IMR-90 (cell line): ENCODE measurements at regions not wholly inside any gene's neighbourhood (a gene's known extent, or its start where the extent isn't known, plus 50 kb on each side); places are given as distances from the start of the nearest gene placed in this dataset.

Source experiments
- ATAC-seq: fragments of 200-7000 bp; cut with Tn5 transposase; 2 replicates; pipeline ENCODE4 v1.9.1; 2020; ENCODE audit warnings: low read depth, mild to moderate bottlenecking, moderate library complexity
- BruUV-seq: library from RNA; stranded (reverse); fragments of 400-500 nt; replicated peaks from 2 replicates; lab custom pipeline; 2021; lab: Mats Ljungman, UMichigan
- CTCF ChIA-PET: fragments of 300-600 bp; formaldehyde crosslinking; extraction: SDS; loops from one replicate; lab custom pipeline; 2021; ENCODE audit warnings: antibody characterized with exemption; lab: Yijun Ruan, JAX
- POLR2A ChIA-PET: fragments of 300-600 bp; sonication (Branson Sonifier 250); formaldehyde crosslinking; loops from one replicate; lab custom pipeline; 2022; ENCODE audit warnings: antibody characterized with exemption; ENCODE audit not compliant: unreplicated experiment; lab: Charles Lee
- DNase-seq: peaks from one replicate; pipeline ENCODE4 v3.0.0; 2013
- H2AFZ ChIP-seq: replicated peaks from 2 replicates; pipeline ENCODE3; 2013; ENCODE audit warnings: low read length, mild to moderate bottlenecking; ENCODE audit not compliant: poor library complexity
- H2AK5ac ChIP-seq: 2 replicates; pipeline ENCODE4 v1.6.1; 2013; ENCODE audit warnings: low read depth, low read length, inconsistent platforms
- H2AK9ac ChIP-seq: replicated peaks from 2 replicates; pipeline ENCODE3; 2013; ENCODE audit warnings: mild to moderate bottlenecking, low read depth, low read length, moderate library complexity; ENCODE audit not compliant: poor library complexity
- H2BK120ac ChIP-seq: 2 replicates; pipeline ENCODE4 v1.6.1; 2013; ENCODE audit warnings: low read depth, low read length, inconsistent platforms
- H2BK15ac ChIP-seq: 3 replicates; pipeline ENCODE4 v1.6.1; 2013; ENCODE audit warnings: low read depth, low read length, inconsistent platforms
- H2BK20ac ChIP-seq: 2 replicates; pipeline ENCODE4 v1.6.1; 2013; ENCODE audit warnings: low read depth, mild to moderate bottlenecking, inconsistent platforms, low read length, moderate library complexity
- H2BK5ac ChIP-seq: 2 replicates; pipeline ENCODE4 v1.6.1; 2013; ENCODE audit warnings: mild to moderate bottlenecking, low read depth, low read length, inconsistent platforms; ENCODE audit not compliant: poor library complexity, severe bottlenecking
- H3K14ac ChIP-seq: replicated peaks from 2 replicates; pipeline ENCODE4 v1.6.1; 2013; ENCODE audit warnings: low read depth, low read length, inconsistent platforms
- H3K18ac ChIP-seq: 2 replicates; pipeline ENCODE4 v1.6.1; 2013; ENCODE audit warnings: low read depth, low read length, control low read depth
- H3K23ac ChIP-seq: 2 replicates; pipeline ENCODE4 v1.6.1; 2013; ENCODE audit warnings: low read depth, low read length, inconsistent platforms
- H3K27ac ChIP-seq: 2 replicates; pipeline ENCODE4 v1.5.1; 2013; ENCODE audit warnings: mild to moderate bottlenecking, control low read depth, low read length; ENCODE audit not compliant: insufficient read depth
- H3K27me3 ChIP-seq: 2 replicates; pipeline ENCODE4 v1.6.1; 2013; ENCODE audit warnings: low read length; ENCODE audit not compliant: control insufficient read depth, insufficient read depth
- H3K36me3 ChIP-seq: 2 replicates; pipeline ENCODE4 v1.6.1; 2013; ENCODE audit warnings: low read length, mixed read lengths; ENCODE audit not compliant: control insufficient read depth, insufficient read depth
- H3K4ac ChIP-seq: 2 replicates; pipeline ENCODE4 v1.6.1; 2013; ENCODE audit warnings: low read depth, low read length, inconsistent platforms
- H3K4me1 ChIP-seq: 2 replicates; pipeline ENCODE4 v1.6.1; 2013; ENCODE audit warnings: low read length, mixed read lengths; ENCODE audit not compliant: control insufficient read depth, insufficient read depth
- H3K4me2 ChIP-seq: 2 replicates; pipeline ENCODE4 v1.6.1; 2013; ENCODE audit warnings: low read depth, mild to moderate bottlenecking, control low read depth, low read length, moderate library complexity
- H3K4me3 ChIP-seq: 2 replicates; pipeline ENCODE4 v1.5.1; 2013; ENCODE audit warnings: low read depth, mild to moderate bottlenecking, control low read depth, low read length, moderate library complexity; ENCODE audit not compliant: insufficient read depth
- H3K56ac ChIP-seq: 2 replicates; pipeline ENCODE4 v1.6.1; 2013; ENCODE audit warnings: low read length, inconsistent platforms; ENCODE audit not compliant: insufficient read depth; ENCODE audit errors: extremely low read depth
- H3K79me1 ChIP-seq, 2 experiments: 2 replicates each; pipeline ENCODE4 v1.6.1; 2013; ENCODE audit warnings: low read length in 2 of 2, inconsistent platforms in 1 of 2, low read depth in 1 of 2
- H3K9ac ChIP-seq: 2 replicates; pipeline ENCODE4 v1.6.1; 2013; ENCODE audit warnings: low read depth, low read length, control low read depth
- H3K9me1 ChIP-seq: 2 replicates; pipeline ENCODE4 v1.6.1; 2013; ENCODE audit warnings: low read length, inconsistent platforms; ENCODE audit not compliant: insufficient read depth
- H3K9me3 ChIP-seq: 2 replicates; pipeline ENCODE4 v1.6.1; 2013; ENCODE audit warnings: low read length; ENCODE audit not compliant: control insufficient read depth, insufficient read depth
- H4K20me1 ChIP-seq: 2 replicates; pipeline ENCODE4 v1.6.1; 2013; ENCODE audit warnings: low read length, inconsistent platforms; ENCODE audit not compliant: insufficient read depth
- H4K5ac ChIP-seq: 2 replicates; pipeline ENCODE4 v1.6.1; 2013; ENCODE audit warnings: mild to moderate bottlenecking, low read depth, low read length, control low read depth
- H4K8ac ChIP-seq, 2 experiments: 2 replicates each; pipeline ENCODE4 v1.6.1; 2013; ENCODE audit warnings: low read depth in 2 of 2, low read length in 2 of 2, control low read depth in 1 of 2, inconsistent platforms in 1 of 2
- H4K91ac ChIP-seq: 2 replicates; pipeline ENCODE4 v1.6.1; 2013; ENCODE audit warnings: low read depth, low read length, inconsistent platforms; ENCODE audit not compliant: insufficient read depth
- BHLHE40 ChIP-seq: fragments of 150-350 bp; IDR thresholded peaks from 2 replicates; pipeline ENCODE4 v1.6.1; 2016; ENCODE audit warnings: mild to moderate bottlenecking, low read depth, low read length
- CEBPB ChIP-seq: IDR thresholded peaks from 2 replicates; pipeline ENCODE4 v1.6.1; 2012; ENCODE audit warnings: low read depth, low read length, improper control_type of control experiment
- CHD1 ChIP-seq: IDR thresholded peaks from 2 replicates; pipeline ENCODE4 v1.6.1; 2012; ENCODE audit warnings: low read depth, low read length, improper control_type of control experiment
- FOS ChIP-seq: fragments of 150-350 bp; IDR thresholded peaks from 2 replicates; pipeline ENCODE4 v1.6.1; 2016; ENCODE audit warnings: low read depth, low read length
- MAFK ChIP-seq: IDR thresholded peaks from 2 replicates; pipeline ENCODE4 v1.6.1; 2012; ENCODE audit warnings: low read depth, low read length, improper control_type of control experiment
- MAZ ChIP-seq: IDR thresholded peaks from 2 replicates; pipeline ENCODE4 v1.6.1; 2012; ENCODE audit warnings: low read depth, mild to moderate bottlenecking, low read length, improper control_type of control experiment, moderate library complexity, borderline replicate concordance
- MXI1 ChIP-seq: IDR thresholded peaks from 2 replicates; pipeline ENCODE4 v1.6.1; 2012; ENCODE audit warnings: low read depth, mild to moderate bottlenecking, low read length, moderate library complexity, borderline replicate concordance
- NFE2L2 ChIP-seq: fragments of 150-350 bp; IDR thresholded peaks from 2 replicates; pipeline ENCODE4 v1.6.1; 2016; ENCODE audit warnings: low read depth, mild to moderate bottlenecking, low read length
- POLR2A ChIP-seq: IDR thresholded peaks from 2 replicates; pipeline ENCODE4 v1.6.1; 2012; ENCODE audit warnings: mild to moderate bottlenecking, low read depth, low read length
- RAD21 ChIP-seq: IDR thresholded peaks from 2 replicates; pipeline ENCODE4 v1.6.1; 2012; ENCODE audit warnings: low read length, improper control_type of control experiment
- RCOR1 ChIP-seq: IDR thresholded peaks from 2 replicates; pipeline ENCODE4 v1.6.1; 2012; ENCODE audit warnings: mild to moderate bottlenecking, low read length, improper control_type of control experiment; ENCODE audit not compliant: insufficient replicate concordance
- RFX5 ChIP-seq: IDR thresholded peaks from 2 replicates; pipeline ENCODE4 v1.8.0; 2012; ENCODE audit warnings: low read depth, mild to moderate bottlenecking, low read length, moderate library complexity
- SMC3 ChIP-seq: fragments of 150-350 bp; IDR thresholded peaks from 2 replicates; pipeline ENCODE4 v1.6.1; 2016; ENCODE audit warnings: low read depth, mild to moderate bottlenecking, antibody characterized with exemption, low read length, moderate library complexity
- WGBS, 2 experiments: methylation state at CpG; one replicate each; pipeline versions ENCODE4 v1.1.5 to v1.1.7; 2013; ENCODE audit warnings: missing lambda C conversion rate in 2 of 2; ENCODE audit not compliant: insufficient read length in 1 of 2; ENCODE audit errors: extremely low coverage in 2 of 2; 5-methylcytosine and 5-hydroxymethylcytosine counted together
- dilution Hi-C: fragments of 300-500 bp; cut with HindIII; formaldehyde crosslinking; loops from one replicate; pipeline ENCODE4 v1.14.3; 2018; ENCODE audit warnings: low sequenced_read_pairs; ENCODE audit not compliant: unreplicated experiment
- in situ Hi-C: fragments of 300-500 bp; cut with MboI; formaldehyde crosslinking; loops from 3 replicates; pipeline ENCODE4 v1.14.3; 2019; ENCODE audit warnings: low sequenced_read_pairs, inconsistent platforms, mixed read lengths
- intact Hi-C: fragments of 100-400 bp; cut with micrococcal nuclease; formaldehyde crosslinking; loops from 2 replicates; pipeline ENCODE4 v1.10.0; 2022
- TF ChIP-seq, protein P1 (sequence below): fragments of 150-350 bp; IDR thresholded peaks from 2 replicates; pipeline ENCODE4 v1.6.1; 2017; ENCODE audit warnings: mild to moderate bottlenecking, antibody characterized with exemption, low read length, low read depth
- TF ChIP-seq, protein P2 (sequence below): fragments of 150-350 bp; IDR thresholded peaks from 2 replicates; pipeline ENCODE4 v1.6.1; 2016; ENCODE audit warnings: low read depth, mild to moderate bottlenecking, low read length, moderate library complexity, borderline replicate concordance
- TF ChIP-seq, protein P3 (sequence below): conservative IDR thresholded peaks from 2 replicates; pipeline ENCODE4 v1.5.1; 2012; ENCODE audit warnings: mild to moderate bottlenecking, low read depth, low read length, improper control_type of control experiment

DNA sequence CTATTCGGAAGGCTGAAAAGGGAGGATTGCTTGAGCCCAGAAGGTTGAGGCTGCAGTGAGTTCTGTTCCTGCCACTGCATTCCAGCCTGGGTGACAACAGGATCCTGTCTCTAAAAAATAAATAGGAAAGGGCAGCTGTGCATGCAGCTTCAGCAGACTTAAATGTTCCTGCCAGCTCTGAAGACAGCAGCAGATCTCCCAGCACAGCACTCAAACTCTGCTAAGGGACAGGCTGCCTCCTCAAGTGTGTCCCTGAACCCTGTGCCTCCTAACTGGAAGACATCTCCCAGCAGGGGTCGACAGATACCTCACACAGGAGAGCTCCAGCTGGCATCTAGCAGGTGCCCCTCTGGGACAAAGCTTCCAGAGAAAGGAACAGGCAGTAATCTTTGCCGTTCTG, 117.9 kb downstream of the CXCL12 start:
- no peak overlapping the region for H2BK20ac ChIP-seq
- ATAC-seq (no peak), DNase-seq (no peak)
- intact Hi-C loops, result no loop called here
- no peak overlapping the region for H4K91ac ChIP-seq
- no peak overlapping the region for H3K4me2 ChIP-seq
- H2AK9ac ChIP-seq, result no peak overlapping the region
- H3K27me3 ChIP-seq, result peaks cover 5% of the 10 kb centered on the region
- H4K5ac ChIP-seq, result no peak overlapping the region
- no peaks in the 10 kb centered on the region for H3K36me3 ChIP-seq
- H3K4me1 ChIP-seq, result no peaks in the 10 kb centered on the region
- no peak overlapping the region for H3K14ac ChIP-seq
- no peak overlapping the region for H2AFZ ChIP-seq
- BruUV-seq, result no TSS peak
- ChIA-PET POLR2A (no interaction called here), CTCF (no interaction called here)
- no peak overlapping the region for H2AK5ac ChIP-seq
- dilution Hi-C loops, result no loop called here
- no peak overlapping the region for H3K23ac ChIP-seq
- H4K8ac ChIP-seq, result no peak overlapping the region
- 0 out of 2 replicates have a peak, but pooled peaks cover 1% of the 10 kb centered on the region for H3K9me3 ChIP-seq
- no peaks in the 10 kb centered on the region for H4K20me1 ChIP-seq
- no peak overlapping the region for H3K27ac ChIP-seq
- H3K18ac ChIP-seq, result no peak overlapping the region
- in situ Hi-C loops, result no loop called here
- H3K9ac ChIP-seq, result no peak overlapping the region
- H3K79me1 ChIP-seq, result no peaks in the 10 kb centered on the region
- no peak overlapping the region for H2BK15ac ChIP-seq
- no peaks in the 10 kb centered on the region for H3K9me1 ChIP-seq
- TF ChIP-seq NFE2L2 (no peak), CEBPB (no peak), RAD21 (no peak), BHLHE40 (no peak), FOS (no peak), RCOR1 (no peak), POLR2A (no peak), CHD1 (no peak), MAZ (no peak), MXI1 (no peak), SMC3 (no peak), RFX5 (no peak), MAFK (no peak)
- TF ChIP-seq, protein P1, sequence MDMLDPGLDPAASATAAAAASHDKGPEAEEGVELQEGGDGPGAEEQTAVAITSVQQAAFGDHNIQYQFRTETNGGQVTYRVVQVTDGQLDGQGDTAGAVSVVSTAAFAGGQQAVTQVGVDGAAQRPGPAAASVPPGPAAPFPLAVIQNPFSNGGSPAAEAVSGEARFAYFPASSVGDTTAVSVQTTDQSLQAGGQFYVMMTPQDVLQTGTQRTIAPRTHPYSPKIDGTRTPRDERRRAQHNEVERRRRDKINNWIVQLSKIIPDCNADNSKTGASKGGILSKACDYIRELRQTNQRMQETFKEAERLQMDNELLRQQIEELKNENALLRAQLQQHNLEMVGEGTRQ, result no peak
- TF ChIP-seq, protein P2, sequence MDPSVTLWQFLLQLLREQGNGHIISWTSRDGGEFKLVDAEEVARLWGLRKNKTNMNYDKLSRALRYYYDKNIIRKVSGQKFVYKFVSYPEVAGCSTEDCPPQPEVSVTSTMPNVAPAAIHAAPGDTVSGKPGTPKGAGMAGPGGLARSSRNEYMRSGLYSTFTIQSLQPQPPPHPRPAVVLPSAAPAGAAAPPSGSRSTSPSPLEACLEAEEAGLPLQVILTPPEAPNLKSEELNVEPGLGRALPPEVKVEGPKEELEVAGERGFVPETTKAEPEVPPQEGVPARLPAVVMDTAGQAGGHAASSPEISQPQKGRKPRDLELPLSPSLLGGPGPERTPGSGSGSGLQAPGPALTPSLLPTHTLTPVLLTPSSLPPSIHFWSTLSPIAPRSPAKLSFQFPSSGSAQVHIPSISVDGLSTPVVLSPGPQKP, result no peak
- TF ChIP-seq, protein P3, sequence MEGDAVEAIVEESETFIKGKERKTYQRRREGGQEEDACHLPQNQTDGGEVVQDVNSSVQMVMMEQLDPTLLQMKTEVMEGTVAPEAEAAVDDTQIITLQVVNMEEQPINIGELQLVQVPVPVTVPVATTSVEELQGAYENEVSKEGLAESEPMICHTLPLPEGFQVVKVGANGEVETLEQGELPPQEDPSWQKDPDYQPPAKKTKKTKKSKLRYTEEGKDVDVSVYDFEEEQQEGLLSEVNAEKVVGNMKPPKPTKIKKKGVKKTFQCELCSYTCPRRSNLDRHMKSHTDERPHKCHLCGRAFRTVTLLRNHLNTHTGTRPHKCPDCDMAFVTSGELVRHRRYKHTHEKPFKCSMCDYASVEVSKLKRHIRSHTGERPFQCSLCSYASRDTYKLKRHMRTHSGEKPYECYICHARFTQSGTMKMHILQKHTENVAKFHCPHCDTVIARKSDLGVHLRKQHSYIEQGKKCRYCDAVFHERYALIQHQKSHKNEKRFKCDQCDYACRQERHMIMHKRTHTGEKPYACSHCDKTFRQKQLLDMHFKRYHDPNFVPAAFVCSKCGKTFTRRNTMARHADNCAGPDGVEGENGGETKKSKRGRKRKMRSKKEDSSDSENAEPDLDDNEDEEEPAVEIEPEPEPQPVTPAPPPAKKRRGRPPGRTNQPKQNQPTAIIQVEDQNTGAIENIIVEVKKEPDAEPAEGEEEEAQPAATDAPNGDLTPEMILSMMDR, result no peak
- H3K56ac ChIP-seq, result no peak overlapping the region
- H2BK5ac ChIP-seq, result no peak overlapping the region
- WGBS, 2 experiments, result no CpG with 5 or more reads among the region's 3 CpGs
- H3K4ac ChIP-seq, result no peak overlapping the region
- H2BK120ac ChIP-seq, result no peak overlapping the region
- no peak overlapping the region for H3K4me3 ChIP-seq
